ENCODE measurements at regions not wholly inside any gene's neighbourhood (a gene's known extent, or its start where the extent isn't known, plus 50 kb on each side); places are given as distances from the start of the nearest gene placed in this dataset.
"Not testable (repeated sequence)": the region's sequence is repeated elsewhere in the genome, so short reads cannot be mapped to it uniquely, and the experiment has no call there.

DNA sequence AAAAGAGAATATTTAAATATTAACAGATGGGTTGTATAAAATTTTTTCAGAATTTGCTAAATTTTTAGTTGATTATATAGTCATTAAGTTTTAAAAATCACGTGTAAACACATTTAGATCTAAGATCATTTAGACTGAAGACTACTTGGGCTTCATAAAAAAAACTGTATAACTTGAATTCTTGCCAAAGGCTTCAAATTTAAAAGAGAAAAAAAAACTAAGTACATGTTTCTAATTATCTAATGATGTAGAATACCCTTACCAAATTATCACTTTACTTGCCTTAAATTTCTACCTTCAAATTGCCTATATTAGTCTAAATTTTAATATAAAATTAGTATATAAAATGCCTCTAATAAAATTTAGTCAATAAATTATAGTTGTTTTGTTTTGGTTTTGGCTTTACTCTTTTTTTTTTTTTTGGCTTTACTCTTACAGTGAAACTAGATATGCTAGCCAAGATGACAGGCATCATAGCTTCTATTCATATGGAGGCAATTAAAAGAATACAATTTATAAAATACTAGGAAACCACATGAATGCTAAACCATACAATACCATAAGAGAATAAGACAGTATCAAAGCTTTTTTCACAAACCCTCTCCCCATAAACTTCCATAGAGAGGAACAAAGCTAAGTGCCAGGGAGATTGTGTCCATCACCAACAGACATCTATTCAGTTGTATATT is 183.1 kb upstream of the KCNMB2 start:
- Histone ChIP-seq H3K27me3 (ENCODE audit: insufficient read depth, low read length) (no peaks in the 10 kb centered on the region), H3K4me2 (ENCODE audit: insufficient read depth, low read length) (no peak overlapping the region), H3K4me3 (ENCODE audit: insufficient read depth, low read length) (no peak overlapping the region), H4K20me1 (ENCODE audit: insufficient read depth, low read length) (no peaks in the 10 kb centered on the region), H3K9me3 (ENCODE audit: low read depth, low read length) (no peaks in the 10 kb centered on the region), H3K27ac (ENCODE audit: low read depth, low read length) (peak overlapping the region; percentile 14), H2AFZ (ENCODE audit: low read length) (no peak overlapping the region), H3K4me1 (ENCODE audit: insufficient read depth, low read length) (peaks cover 33% of the 10 kb centered on the region), H3K79me2 (ENCODE audit: insufficient read depth, low read length) (no peaks in the 10 kb centered on the region), H3K36me3 (ENCODE audit: insufficient read depth, low read length) (no peaks in the 10 kb centered on the region)
- no peak for DNase-seq (ENCODE audit: insufficient read length, low spot score, missing footprints)
- TF ChIP-seq, protein P1, sequence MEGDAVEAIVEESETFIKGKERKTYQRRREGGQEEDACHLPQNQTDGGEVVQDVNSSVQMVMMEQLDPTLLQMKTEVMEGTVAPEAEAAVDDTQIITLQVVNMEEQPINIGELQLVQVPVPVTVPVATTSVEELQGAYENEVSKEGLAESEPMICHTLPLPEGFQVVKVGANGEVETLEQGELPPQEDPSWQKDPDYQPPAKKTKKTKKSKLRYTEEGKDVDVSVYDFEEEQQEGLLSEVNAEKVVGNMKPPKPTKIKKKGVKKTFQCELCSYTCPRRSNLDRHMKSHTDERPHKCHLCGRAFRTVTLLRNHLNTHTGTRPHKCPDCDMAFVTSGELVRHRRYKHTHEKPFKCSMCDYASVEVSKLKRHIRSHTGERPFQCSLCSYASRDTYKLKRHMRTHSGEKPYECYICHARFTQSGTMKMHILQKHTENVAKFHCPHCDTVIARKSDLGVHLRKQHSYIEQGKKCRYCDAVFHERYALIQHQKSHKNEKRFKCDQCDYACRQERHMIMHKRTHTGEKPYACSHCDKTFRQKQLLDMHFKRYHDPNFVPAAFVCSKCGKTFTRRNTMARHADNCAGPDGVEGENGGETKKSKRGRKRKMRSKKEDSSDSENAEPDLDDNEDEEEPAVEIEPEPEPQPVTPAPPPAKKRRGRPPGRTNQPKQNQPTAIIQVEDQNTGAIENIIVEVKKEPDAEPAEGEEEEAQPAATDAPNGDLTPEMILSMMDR (IDR thresholded peaks at IDR 0.05; ENCODE audit: extremely low read depth, low read depth, low read length), result no peak

DNA sequence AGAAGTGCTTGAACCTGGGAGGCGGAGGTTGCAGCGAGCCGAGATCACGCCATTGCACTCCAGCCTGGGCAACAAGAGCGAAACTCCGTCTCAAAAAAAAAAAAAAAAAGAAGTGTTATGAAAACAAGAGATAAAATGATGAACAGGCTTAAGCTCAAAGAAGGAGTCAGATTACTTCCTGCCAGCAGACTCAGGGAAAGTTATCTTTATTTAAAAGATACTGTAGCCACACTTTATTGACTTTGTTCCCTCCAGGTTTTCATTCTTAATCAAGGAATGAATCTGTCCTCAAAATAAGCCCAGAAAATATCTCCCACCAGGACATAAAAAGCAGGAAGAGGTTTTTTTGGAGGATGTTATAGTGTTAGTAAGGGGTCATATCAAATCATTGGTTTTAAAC is 176.5 kb upstream of the KCNMB2 start:
- Histone ChIP-seq H3K4me2 (ENCODE audit: insufficient read depth, low read length) (peak overlapping the region; percentile 21), H3K27me3 (ENCODE audit: insufficient read depth, low read length) (no peaks in the 10 kb centered on the region), H3K4me3 (ENCODE audit: insufficient read depth, low read length) (no peak overlapping the region), H3K9me3 (ENCODE audit: low read depth, low read length) (no peaks in the 10 kb centered on the region), H3K36me3 (ENCODE audit: insufficient read depth, low read length) (no peaks in the 10 kb centered on the region), H2AFZ (ENCODE audit: low read length) (peak overlapping the region; percentile 79), H3K79me2 (ENCODE audit: insufficient read depth, low read length) (no peaks in the 10 kb centered on the region), H3K4me1 (ENCODE audit: insufficient read depth, low read length) (peaks cover 6% of the 10 kb centered on the region), H4K20me1 (ENCODE audit: insufficient read depth, low read length) (no peaks in the 10 kb centered on the region), H3K27ac (ENCODE audit: low read depth, low read length) (peak overlapping the region; percentile 3)
- no peak for DNase-seq (ENCODE audit: insufficient read length, low spot score, missing footprints)
- TF ChIP-seq, protein P1 (IDR thresholded peaks at IDR 0.05; ENCODE audit: extremely low read depth, low read depth, low read length), result no peak

DNA sequence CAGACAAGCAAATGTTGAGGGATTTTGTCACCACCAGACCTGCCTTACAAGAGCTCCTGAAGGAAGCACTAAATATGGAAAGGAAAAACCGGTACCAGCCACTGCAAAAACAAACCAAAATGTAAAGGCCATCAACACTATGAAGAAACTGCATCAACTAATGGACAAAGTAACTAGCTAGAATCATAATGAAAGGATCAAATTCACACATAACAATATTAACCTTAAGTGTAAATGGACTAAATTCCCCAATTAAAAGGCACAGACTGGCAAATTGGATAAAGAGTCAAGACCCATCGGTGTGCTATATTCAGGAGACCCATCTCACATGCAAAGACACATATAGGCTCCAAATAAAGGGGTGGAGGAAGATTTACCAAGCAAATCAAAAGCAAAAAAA is 173.2 kb upstream of the KCNMB2 start:
- not testable (repeated sequence) for DNase-seq (ENCODE audit: insufficient read length, low spot score, missing footprints); H4K20me1 ChIP-seq (ENCODE audit: insufficient read depth, low read length); H3K27me3 ChIP-seq (ENCODE audit: insufficient read depth, low read length); H2AFZ ChIP-seq (ENCODE audit: low read length); H3K4me3 ChIP-seq (ENCODE audit: insufficient read depth, low read length); H3K36me3 ChIP-seq (ENCODE audit: insufficient read depth, low read length); H3K79me2 ChIP-seq (ENCODE audit: insufficient read depth, low read length); H3K4me1 ChIP-seq (ENCODE audit: insufficient read depth, low read length); H3K27ac ChIP-seq (ENCODE audit: low read depth, low read length); H3K4me2 ChIP-seq (ENCODE audit: insufficient read depth, low read length); H3K9me3 ChIP-seq (ENCODE audit: low read depth, low read length)

DNA sequence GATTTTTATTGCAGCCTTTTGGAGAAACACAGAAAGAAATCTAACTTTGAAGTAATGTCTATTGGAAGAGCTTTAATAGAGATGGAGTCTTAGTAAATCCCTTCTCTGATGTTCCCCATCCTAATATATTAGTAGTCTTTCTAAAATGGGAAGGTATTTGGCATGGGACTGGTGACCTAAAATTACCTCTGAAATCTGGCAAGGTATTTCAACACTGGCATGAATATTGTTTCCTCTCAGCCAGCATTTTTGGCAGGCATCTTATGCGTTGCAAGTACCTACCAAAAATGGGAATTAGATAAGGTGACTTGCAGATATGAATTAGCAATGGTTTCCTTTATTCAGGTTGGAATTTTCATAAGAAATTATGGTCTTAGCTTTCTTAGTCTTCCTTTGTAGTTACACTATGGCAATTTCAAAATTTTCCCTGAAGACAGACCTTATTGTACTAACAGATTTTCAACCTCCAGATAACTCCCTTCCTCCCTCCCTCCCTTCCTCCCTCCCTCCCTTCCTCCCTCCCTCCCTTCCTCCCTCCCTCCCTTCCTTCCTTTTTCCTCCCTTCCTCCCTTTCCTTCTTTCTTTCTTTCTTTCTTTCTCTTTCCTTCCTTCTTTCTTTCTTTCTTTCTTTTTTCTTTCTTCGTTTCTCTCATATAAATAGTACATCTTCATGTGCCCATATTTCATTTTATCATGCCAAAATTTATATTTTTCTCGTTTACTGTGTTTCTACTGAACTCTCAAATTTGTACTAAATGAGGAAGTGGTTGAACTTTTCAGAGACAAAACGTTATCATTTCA is 168.2 kb upstream of the KCNMB2 start:
- no peak overlapping the region for H3K4me2 ChIP-seq (ENCODE audit: insufficient read depth, low read length)
- H3K4me3 ChIP-seq (ENCODE audit: insufficient read depth, low read length), result no peak overlapping the region
- no peak for DNase-seq (ENCODE audit: insufficient read length, low spot score, missing footprints)
- H2AFZ ChIP-seq (ENCODE audit: low read length), result peak overlapping the region; percentile 29
- H3K79me2 ChIP-seq (ENCODE audit: insufficient read depth, low read length), result no peaks in the 10 kb centered on the region
- H3K27me3 ChIP-seq (ENCODE audit: insufficient read depth, low read length), result no peaks in the 10 kb centered on the region
- no peaks in the 10 kb centered on the region for H3K36me3 ChIP-seq (ENCODE audit: insufficient read depth, low read length)
- H3K27ac ChIP-seq (ENCODE audit: low read depth, low read length), result no peak overlapping the region
- TF ChIP-seq, protein P1 (IDR thresholded peaks at IDR 0.05; ENCODE audit: extremely low read depth, low read depth, low read length), result no peak
- H3K9me3 ChIP-seq (ENCODE audit: low read depth, low read length), result no peaks in the 10 kb centered on the region
- no peaks in the 10 kb centered on the region for H4K20me1 ChIP-seq (ENCODE audit: insufficient read depth, low read length)
- no peaks in the 10 kb centered on the region for H3K4me1 ChIP-seq (ENCODE audit: insufficient read depth, low read length)

All from osteoblast (primary cell).